GM23338 (cell line): ENCODE measurements at regions not wholly inside any gene's neighbourhood (a gene's known extent, or its start where the extent isn't known, plus 50 kb on each side); places are given as distances from the start of the nearest gene placed in this dataset.

ENCODE experiments used
- ATAC-seq: fragments of 200-7000 bp; cut with Tn5 transposase; 3 replicates; pipeline ENCODE4 v1.9.1; 2020
- DNase-seq: peaks from one replicate; pipeline ENCODE4 v3.0.0-alpha.2; 2015; ENCODE audit warnings: low spot score
- H2AFZ ChIP-seq: fragments of 200-600 bp; sonication (generic); 2 replicates; pipeline ENCODE4 v1.8.0; 2016; ENCODE audit warnings: antibody characterized with exemption, mild to moderate bottlenecking, moderate library complexity
- H3F3A ChIP-seq: fragments of 200-600 bp; sonication (generic); replicated peaks from 2 replicates; pipeline ENCODE4 v1.8.0; 2017; ENCODE audit warnings: antibody characterized with exemption, mixed run types, low read depth
- H3K27ac ChIP-seq: fragments of 200-600 bp; sonication (generic); 2 replicates; pipeline ENCODE4 v1.6.1; 2016; ENCODE audit warnings: low read depth
- H3K27me3 ChIP-seq: fragments of 200-600 bp; sonication (generic); 2 replicates; pipeline ENCODE4 v1.8.0; 2016; ENCODE audit warnings: mild to moderate bottlenecking, mixed run types, moderate library complexity; ENCODE audit not compliant: insufficient read depth
- H3K36me3 ChIP-seq: fragments of 200-600 bp; sonication (generic); 2 replicates; pipeline ENCODE4 v1.8.0; 2016; ENCODE audit warnings: mild to moderate bottlenecking; ENCODE audit not compliant: insufficient read depth
- H3K4me1 ChIP-seq: fragments of 200-600 bp; sonication (generic); 2 replicates; pipeline ENCODE4 v1.8.0; 2016; ENCODE audit warnings: mild to moderate bottlenecking, moderate library complexity; ENCODE audit not compliant: insufficient read depth
- H3K4me2 ChIP-seq: fragments of 200-600 bp; sonication (generic); 2 replicates; pipeline ENCODE4 v1.7.1; 2017; ENCODE audit warnings: mixed run types
- H3K4me3 ChIP-seq: fragments of 200-600 bp; sonication (generic); 2 replicates; pipeline ENCODE4 v1.6.1; 2016; ENCODE audit warnings: mixed run types
- H3K79me2 ChIP-seq: fragments of 200-600 bp; sonication (generic); replicated peaks from 2 replicates; pipeline ENCODE4 v1.8.0; 2017; ENCODE audit warnings: mild to moderate bottlenecking; ENCODE audit not compliant: insufficient read depth
- H3K9me2 ChIP-seq: fragments of 200-600 bp; sonication (generic); 2 replicates; pipeline ENCODE4 v1.8.0; 2017; ENCODE audit not compliant: insufficient read depth
- H4K20me1 ChIP-seq: fragments of 200-600 bp; sonication (generic); replicated peaks from 2 replicates; pipeline ENCODE4 v1.8.0; 2017; ENCODE audit warnings: mild to moderate bottlenecking; ENCODE audit not compliant: insufficient read depth
- H3K27ac Mint-ChIP-seq: 2 replicates; pipeline ENCODE4 v1.8.0; 2020; ENCODE audit warnings: inconsistent platforms, mild to moderate bottlenecking, moderate library complexity, mixed read lengths
- H3K27me3 Mint-ChIP-seq: 3 replicates; pipeline ENCODE4 v1.8.0; 2022; ENCODE audit warnings: low read depth, mild to moderate bottlenecking, moderate library complexity, mixed read lengths, inconsistent platforms; ENCODE audit not compliant: insufficient read depth, poor library complexity
- H3K36me3 Mint-ChIP-seq: 3 replicates; pipeline ENCODE4 v1.8.0; 2021; ENCODE audit warnings: low read depth, mild to moderate bottlenecking, inconsistent platforms, moderate library complexity, mixed read lengths
- H3K4me1 Mint-ChIP-seq: 3 replicates; pipeline ENCODE4 v1.8.0; 2020; ENCODE audit warnings: mild to moderate bottlenecking, inconsistent platforms, mixed read lengths
- H3K4me3 Mint-ChIP-seq: 3 replicates; pipeline ENCODE4 v1.8.0; 2021; ENCODE audit warnings: moderate library complexity, mild to moderate bottlenecking, inconsistent platforms, mixed read lengths
- H3K9me3 Mint-ChIP-seq: 3 replicates; pipeline ENCODE4 v1.8.0; 2020; ENCODE audit warnings: moderate library complexity, mild to moderate bottlenecking, inconsistent platforms, mixed read lengths
- CREB1 ChIP-seq: fragments of 250-450 bp; sonication (Bioruptor Pico); IDR thresholded peaks from 2 replicates; pipeline ENCODE4 v1.5.0; 2020; ENCODE audit warnings: low read depth, mild to moderate bottlenecking, moderate library complexity
- EZH2 ChIP-seq: fragments of 200-600 bp; sonication (generic); IDR thresholded peaks from one replicate; pipeline ENCODE4 v1.8.0; 2017; ENCODE audit warnings: antibody characterized with exemption, mild to moderate bottlenecking, low read depth; ENCODE audit not compliant: unreplicated experiment
- EZH2phosphoT487 ChIP-seq: fragments of 200-600 bp; sonication (generic); IDR thresholded peaks from one replicate; pipeline ENCODE4 v1.8.1; 2018; ENCODE audit warnings: antibody characterized with exemption; ENCODE audit not compliant: unreplicated experiment
- JUNB ChIP-seq: IDR thresholded peaks from one replicate; pipeline ENCODE4 v1.6.1; 2016; ENCODE audit warnings: antibody characterized with exemption; ENCODE audit not compliant: unreplicated experiment
- NANOG ChIP-seq: IDR thresholded peaks from 2 replicates; pipeline ENCODE4 v1.6.1; 2016; ENCODE audit warnings: antibody characterized with exemption, borderline replicate concordance
- POLR2AphosphoS5 ChIP-seq: IDR thresholded peaks from 2 replicates; pipeline ENCODE4 v1.6.1; 2016; ENCODE audit warnings: antibody characterized with exemption, low read depth
- STAT1 ChIP-seq: IDR thresholded peaks from one replicate; pipeline ENCODE4 v1.6.1; 2016; ENCODE audit warnings: antibody characterized with exemption; ENCODE audit not compliant: unreplicated experiment
- ZNF114 ChIP-seq: fragments of 250-450 bp; sonication (Bioruptor Pico); IDR thresholded peaks from 2 replicates; pipeline ENCODE4 v1.5.0; 2020; ENCODE audit warnings: mild to moderate bottlenecking, moderate library complexity
- ZNF331 ChIP-seq: fragments of 250-450 bp; sonication (Bioruptor Pico); IDR thresholded peaks from 2 replicates; pipeline ENCODE4 v1.5.0; 2020; ENCODE audit warnings: low read depth, mild to moderate bottlenecking, moderate library complexity
- TF ChIP-seq, protein P1 (sequence below): IDR thresholded peaks from one replicate; pipeline ENCODE4 v1.6.1; 2018; ENCODE audit warnings: antibody characterized with exemption; ENCODE audit not compliant: unreplicated experiment
- TF ChIP-seq, protein P2 (sequence below): fragments of 250-450 bp; sonication (Bioruptor Pico); IDR thresholded peaks from 2 replicates; pipeline ENCODE4 v1.5.0; 2020; ENCODE audit warnings: mild to moderate bottlenecking, moderate library complexity
- TF ChIP-seq, protein P3 (sequence below), 2 experiments: fragments of 200-600 bp in 1 of 2; sonication (generic) in 1 of 2; conservative IDR thresholded peaks; 2 replicates each; pipeline versions ENCODE4 v1.5.1 to v1.6.1; 2016 to 2017; ENCODE audit warnings: antibody characterized with exemption in 2 of 2, low read depth in 2 of 2, mild to moderate bottlenecking in 2 of 2, moderate library complexity in 1 of 2
- TF ChIP-seq, protein P4 (sequence below): IDR thresholded peaks from 2 replicates; pipeline ENCODE4 v1.6.1; 2016; ENCODE audit warnings: antibody characterized with exemption

DNA sequence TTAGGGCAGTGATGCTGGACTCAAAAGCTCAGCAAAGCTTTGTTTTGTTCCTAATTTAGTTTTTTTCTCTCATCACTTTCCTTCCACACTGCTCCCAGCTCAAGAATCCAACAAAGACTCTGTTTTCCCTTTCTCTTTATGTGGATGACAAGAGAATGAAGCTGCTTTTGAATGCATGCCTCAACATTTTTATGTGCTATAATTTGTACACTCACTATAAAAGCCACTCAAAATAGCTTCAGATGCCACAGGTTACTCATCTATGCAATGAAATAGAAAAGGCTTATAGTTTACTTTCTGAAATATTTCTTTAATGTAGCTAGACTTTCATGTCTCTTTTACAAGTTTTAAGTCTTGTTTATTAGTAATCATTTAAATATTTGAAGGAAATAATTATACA, 714.9 kb downstream of the OTOL1 start:
- H3K4me3 Mint-ChIP-seq, result no peak overlapping the region
- DNase-seq, result no peak
- no peaks in the 10 kb centered on the region for H3K27me3 ChIP-seq
- peaks cover 1% of the 10 kb centered on the region for H3K27me3 Mint-ChIP-seq
- no peak overlapping the region for H3K4me3 ChIP-seq
- H3K36me3 Mint-ChIP-seq, result no peaks in the 10 kb centered on the region
- H3K27ac ChIP-seq, result no peak overlapping the region
- H3F3A ChIP-seq, result no peaks in the 10 kb centered on the region
- H3K36me3 ChIP-seq, result no peaks in the 10 kb centered on the region
- H3K9me2 ChIP-seq, result no peaks in the 10 kb centered on the region
- no peaks in the 10 kb centered on the region for H3K79me2 ChIP-seq
- H3K4me2 ChIP-seq, result no peak overlapping the region
- H3K4me1 ChIP-seq, result no peaks in the 10 kb centered on the region
- no peaks in the 10 kb centered on the region for H3K9me3 Mint-ChIP-seq
- 0 out of 3 replicates have a peak, but pooled peaks cover 2% of the 10 kb centered on the region for H3K4me1 Mint-ChIP-seq
- H2AFZ ChIP-seq, result peak overlapping the region; percentile 16; the same call in 1 of the 2 replicates
- no peak for ATAC-seq
- no peak for TF ChIP-seq STAT1
- TF ChIP-seq ZNF114, result no peak
- TF ChIP-seq NANOG, result no peak
- TF ChIP-seq, protein P1, sequence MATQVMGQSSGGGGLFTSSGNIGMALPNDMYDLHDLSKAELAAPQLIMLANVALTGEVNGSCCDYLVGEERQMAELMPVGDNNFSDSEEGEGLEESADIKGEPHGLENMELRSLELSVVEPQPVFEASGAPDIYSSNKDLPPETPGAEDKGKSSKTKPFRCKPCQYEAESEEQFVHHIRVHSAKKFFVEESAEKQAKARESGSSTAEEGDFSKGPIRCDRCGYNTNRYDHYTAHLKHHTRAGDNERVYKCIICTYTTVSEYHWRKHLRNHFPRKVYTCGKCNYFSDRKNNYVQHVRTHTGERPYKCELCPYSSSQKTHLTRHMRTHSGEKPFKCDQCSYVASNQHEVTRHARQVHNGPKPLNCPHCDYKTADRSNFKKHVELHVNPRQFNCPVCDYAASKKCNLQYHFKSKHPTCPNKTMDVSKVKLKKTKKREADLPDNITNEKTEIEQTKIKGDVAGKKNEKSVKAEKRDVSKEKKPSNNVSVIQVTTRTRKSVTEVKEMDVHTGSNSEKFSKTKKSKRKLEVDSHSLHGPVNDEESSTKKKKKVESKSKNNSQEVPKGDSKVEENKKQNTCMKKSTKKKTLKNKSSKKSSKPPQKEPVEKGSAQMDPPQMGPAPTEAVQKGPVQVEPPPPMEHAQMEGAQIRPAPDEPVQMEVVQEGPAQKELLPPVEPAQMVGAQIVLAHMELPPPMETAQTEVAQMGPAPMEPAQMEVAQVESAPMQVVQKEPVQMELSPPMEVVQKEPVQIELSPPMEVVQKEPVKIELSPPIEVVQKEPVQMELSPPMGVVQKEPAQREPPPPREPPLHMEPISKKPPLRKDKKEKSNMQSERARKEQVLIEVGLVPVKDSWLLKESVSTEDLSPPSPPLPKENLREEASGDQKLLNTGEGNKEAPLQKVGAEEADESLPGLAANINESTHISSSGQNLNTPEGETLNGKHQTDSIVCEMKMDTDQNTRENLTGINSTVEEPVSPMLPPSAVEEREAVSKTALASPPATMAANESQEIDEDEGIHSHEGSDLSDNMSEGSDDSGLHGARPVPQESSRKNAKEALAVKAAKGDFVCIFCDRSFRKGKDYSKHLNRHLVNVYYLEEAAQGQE, result no peak
- TF ChIP-seq, protein P2, sequence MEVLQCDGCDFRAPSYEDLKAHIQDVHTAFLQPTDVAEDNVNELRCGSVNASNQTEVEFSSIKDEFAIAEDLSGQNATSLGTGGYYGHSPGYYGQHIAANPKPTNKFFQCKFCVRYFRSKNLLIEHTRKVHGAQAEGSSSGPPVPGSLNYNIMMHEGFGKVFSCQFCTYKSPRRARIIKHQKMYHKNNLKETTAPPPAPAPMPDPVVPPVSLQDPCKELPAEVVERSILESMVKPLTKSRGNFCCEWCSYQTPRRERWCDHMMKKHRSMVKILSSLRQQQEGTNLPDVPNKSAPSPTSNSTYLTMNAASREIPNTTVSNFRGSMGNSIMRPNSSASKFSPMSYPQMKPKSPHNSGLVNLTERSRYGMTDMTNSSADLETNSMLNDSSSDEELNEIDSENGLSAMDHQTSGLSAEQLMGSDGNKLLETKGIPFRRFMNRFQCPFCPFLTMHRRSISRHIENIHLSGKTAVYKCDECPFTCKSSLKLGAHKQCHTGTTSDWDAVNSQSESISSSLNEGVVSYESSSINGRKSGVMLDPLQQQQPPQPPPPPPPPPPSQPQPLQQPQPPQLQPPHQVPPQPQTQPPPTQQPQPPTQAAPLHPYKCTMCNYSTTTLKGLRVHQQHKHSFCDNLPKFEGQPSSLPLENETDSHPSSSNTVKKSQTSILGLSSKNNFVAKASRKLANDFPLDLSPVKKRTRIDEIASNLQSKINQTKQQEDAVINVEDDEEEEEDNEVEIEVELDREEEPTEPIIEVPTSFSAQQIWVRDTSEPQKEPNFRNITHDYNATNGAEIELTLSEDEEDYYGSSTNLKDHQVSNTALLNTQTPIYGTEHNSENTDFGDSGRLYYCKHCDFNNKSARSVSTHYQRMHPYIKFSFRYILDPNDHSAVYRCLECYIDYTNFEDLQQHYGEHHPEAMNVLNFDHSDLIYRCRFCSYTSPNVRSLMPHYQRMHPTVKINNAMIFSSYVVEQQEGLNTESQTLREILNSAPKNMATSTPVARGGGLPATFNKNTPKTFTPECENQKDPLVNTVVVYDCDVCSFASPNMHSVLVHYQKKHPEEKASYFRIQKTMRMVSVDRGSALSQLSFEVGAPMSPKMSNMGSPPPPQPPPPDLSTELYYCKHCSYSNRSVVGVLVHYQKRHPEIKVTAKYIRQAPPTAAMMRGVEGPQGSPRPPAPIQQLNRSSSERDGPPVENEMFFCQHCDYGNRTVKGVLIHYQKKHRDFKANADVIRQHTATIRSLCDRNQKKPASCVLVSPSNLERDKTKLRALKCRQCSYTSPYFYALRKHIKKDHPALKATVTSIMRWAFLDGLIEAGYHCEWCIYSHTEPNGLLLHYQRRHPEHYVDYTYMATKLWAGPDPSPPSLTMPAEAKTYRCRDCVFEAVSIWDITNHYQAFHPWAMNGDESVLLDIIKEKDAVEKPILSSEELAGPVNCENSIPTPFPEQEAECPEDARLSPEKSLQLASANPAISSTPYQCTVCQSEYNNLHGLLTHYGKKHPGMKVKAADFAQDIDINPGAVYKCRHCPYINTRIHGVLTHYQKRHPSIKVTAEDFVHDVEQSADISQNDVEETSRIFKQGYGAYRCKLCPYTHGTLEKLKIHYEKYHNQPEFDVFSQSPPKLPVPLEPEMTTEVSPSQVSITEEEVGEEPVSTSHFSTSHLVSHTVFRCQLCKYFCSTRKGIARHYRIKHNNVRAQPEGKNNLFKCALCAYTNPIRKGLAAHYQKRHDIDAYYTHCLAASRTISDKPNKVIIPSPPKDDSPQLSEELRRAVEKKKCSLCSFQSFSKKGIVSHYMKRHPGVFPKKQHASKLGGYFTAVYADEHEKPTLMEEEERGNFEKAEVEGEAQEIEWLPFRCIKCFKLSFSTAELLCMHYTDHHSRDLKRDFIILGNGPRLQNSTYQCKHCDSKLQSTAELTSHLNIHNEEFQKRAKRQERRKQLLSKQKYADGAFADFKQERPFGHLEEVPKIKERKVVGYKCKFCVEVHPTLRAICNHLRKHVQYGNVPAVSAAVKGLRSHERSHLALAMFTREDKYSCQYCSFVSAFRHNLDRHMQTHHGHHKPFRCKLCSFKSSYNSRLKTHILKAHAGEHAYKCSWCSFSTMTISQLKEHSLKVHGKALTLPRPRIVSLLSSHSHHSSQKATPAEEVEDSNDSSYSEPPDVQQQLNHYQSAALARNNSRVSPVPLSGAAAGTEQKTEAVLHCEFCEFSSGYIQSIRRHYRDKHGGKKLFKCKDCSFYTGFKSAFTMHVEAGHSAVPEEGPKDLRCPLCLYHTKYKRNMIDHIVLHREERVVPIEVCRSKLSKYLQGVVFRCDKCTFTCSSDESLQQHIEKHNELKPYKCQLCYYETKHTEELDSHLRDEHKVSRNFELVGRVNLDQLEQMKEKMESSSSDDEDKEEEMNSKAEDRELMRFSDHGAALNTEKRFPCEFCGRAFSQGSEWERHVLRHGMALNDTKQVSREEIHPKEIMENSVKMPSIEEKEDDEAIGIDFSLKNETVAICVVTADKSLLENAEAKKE (CRISPR knock-in tag), result no peak
- TF ChIP-seq EZH2phosphoT487, result no peak
- TF ChIP-seq CREB1, result no peak
- no peak for TF ChIP-seq ZNF331 (CRISPR knock-in tag)
- TF ChIP-seq, protein P3, sequence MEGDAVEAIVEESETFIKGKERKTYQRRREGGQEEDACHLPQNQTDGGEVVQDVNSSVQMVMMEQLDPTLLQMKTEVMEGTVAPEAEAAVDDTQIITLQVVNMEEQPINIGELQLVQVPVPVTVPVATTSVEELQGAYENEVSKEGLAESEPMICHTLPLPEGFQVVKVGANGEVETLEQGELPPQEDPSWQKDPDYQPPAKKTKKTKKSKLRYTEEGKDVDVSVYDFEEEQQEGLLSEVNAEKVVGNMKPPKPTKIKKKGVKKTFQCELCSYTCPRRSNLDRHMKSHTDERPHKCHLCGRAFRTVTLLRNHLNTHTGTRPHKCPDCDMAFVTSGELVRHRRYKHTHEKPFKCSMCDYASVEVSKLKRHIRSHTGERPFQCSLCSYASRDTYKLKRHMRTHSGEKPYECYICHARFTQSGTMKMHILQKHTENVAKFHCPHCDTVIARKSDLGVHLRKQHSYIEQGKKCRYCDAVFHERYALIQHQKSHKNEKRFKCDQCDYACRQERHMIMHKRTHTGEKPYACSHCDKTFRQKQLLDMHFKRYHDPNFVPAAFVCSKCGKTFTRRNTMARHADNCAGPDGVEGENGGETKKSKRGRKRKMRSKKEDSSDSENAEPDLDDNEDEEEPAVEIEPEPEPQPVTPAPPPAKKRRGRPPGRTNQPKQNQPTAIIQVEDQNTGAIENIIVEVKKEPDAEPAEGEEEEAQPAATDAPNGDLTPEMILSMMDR (conservative IDR thresholded peaks at IDR 0.05; ENCODE audit: low read depth in 2 of 2), result no peak
- no peak for TF ChIP-seq EZH2
- TF ChIP-seq, protein P4, sequence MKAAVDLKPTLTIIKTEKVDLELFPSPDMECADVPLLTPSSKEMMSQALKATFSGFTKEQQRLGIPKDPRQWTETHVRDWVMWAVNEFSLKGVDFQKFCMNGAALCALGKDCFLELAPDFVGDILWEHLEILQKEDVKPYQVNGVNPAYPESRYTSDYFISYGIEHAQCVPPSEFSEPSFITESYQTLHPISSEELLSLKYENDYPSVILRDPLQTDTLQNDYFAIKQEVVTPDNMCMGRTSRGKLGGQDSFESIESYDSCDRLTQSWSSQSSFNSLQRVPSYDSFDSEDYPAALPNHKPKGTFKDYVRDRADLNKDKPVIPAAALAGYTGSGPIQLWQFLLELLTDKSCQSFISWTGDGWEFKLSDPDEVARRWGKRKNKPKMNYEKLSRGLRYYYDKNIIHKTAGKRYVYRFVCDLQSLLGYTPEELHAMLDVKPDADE, result no peak
- TF ChIP-seq JUNB, result no peak
- no peak for TF ChIP-seq POLR2AphosphoS5
- no peaks in the 10 kb centered on the region for H4K20me1 ChIP-seq
- H3K27ac Mint-ChIP-seq, result no peak overlapping the region
